Neural cell (in vitro differentiated cells): ENCODE measurements at regions not wholly inside any gene's neighbourhood (a gene's known extent, or its start where the extent isn't known, plus 50 kb on each side); places are given as distances from the start of the nearest gene placed in this dataset.

Experiments used
- H2AFZ ChIP-seq: fragments of 200-600, 300-800 bp; sonication (generic), shearing (Covaris generic); 2 replicates; pipeline ENCODE4 v1.6.0; 2014; ENCODE audit warnings: low read depth, mild to moderate bottlenecking, antibody characterized with exemption, low read length, moderate library complexity
- H3F3A ChIP-seq: fragments of 200-600 bp; shearing (Covaris generic); 2 replicates; pipeline ENCODE4 v1.6.1; 2016; ENCODE audit warnings: mild to moderate bottlenecking, moderate library complexity, mixed read lengths, antibody characterized with exemption, low read length; ENCODE audit not compliant: insufficient read depth, poor library complexity, severe bottlenecking
- H3K27ac ChIP-seq: fragments of 200-600, 300-800 bp; sonication (generic), shearing (Covaris generic); 2 replicates; pipeline ENCODE4 v1.5.1; 2014; ENCODE audit warnings: mild to moderate bottlenecking, low read length, moderate library complexity
- H3K27me3 ChIP-seq: fragments of 300-800, 200-600 bp; sonication (generic), shearing (Covaris generic); 2 replicates; pipeline ENCODE4 v1.6.0; 2014; ENCODE audit warnings: mild to moderate bottlenecking, low read depth, low read length, moderate library complexity; ENCODE audit not compliant: insufficient read depth
- H3K36me3 ChIP-seq: fragments of 300-800, 200-600 bp; sonication (generic), shearing (Covaris generic); 2 replicates; pipeline ENCODE4 v1.5.1; 2014; ENCODE audit warnings: mild to moderate bottlenecking, antibody characterized with exemption, low read length, moderate library complexity; ENCODE audit not compliant: insufficient read depth
- H3K4me2 ChIP-seq: fragments of 300-800, 200-600 bp; sonication (generic), shearing (Covaris generic); 2 replicates; pipeline ENCODE4 v1.6.0; 2014; ENCODE audit warnings: mild to moderate bottlenecking, low read length
- H3K4me3 ChIP-seq: fragments of 300-800, 200-600 bp; sonication (generic), shearing (Covaris generic); 2 replicates; pipeline ENCODE4 v1.5.1; 2014; ENCODE audit warnings: mild to moderate bottlenecking, low read length, moderate library complexity
- H3K79me2 ChIP-seq: fragments of 200-600 bp; shearing (Covaris generic); replicated peaks from 2 replicates; pipeline ENCODE4 v1.6.0; 2014; ENCODE audit warnings: mild to moderate bottlenecking, low read length, moderate library complexity; ENCODE audit not compliant: insufficient read depth
- H3K9ac ChIP-seq: fragments of 300-800, 200-600 bp; sonication (generic), shearing (Covaris generic); 2 replicates; pipeline ENCODE4 v1.6.1; 2016; ENCODE audit warnings: mild to moderate bottlenecking, low read length, mixed read lengths
- H3K9me2 ChIP-seq: fragments of 200-600 bp; shearing (Covaris generic); 2 replicates; pipeline ENCODE4 v1.6.1; 2016; ENCODE audit warnings: mild to moderate bottlenecking, low read length, mixed read lengths; ENCODE audit not compliant: insufficient read depth
- H3K9me3 ChIP-seq: fragments of 200-600, 300-800 bp; sonication (generic), shearing (Covaris generic); 2 replicates; pipeline ENCODE4 v1.6.1; 2016; ENCODE audit warnings: mild to moderate bottlenecking, mixed run types, low read length, moderate library complexity, mixed read lengths
- H4K20me1 ChIP-seq: fragments of 200-600 bp; shearing (Covaris generic); 2 replicates; pipeline ENCODE4 v1.6.1; 2016; ENCODE audit warnings: mild to moderate bottlenecking, mixed run types; ENCODE audit not compliant: insufficient read depth
- EP300 ChIP-seq: fragments of 450-650 bp; conservative IDR thresholded peaks from 2 replicates; pipeline ENCODE4 v1.6.1; 2014; ENCODE audit warnings: antibody characterized with exemption, mild to moderate bottlenecking, moderate library complexity; ENCODE audit not compliant: poor library complexity, severe bottlenecking
- EZH2 ChIP-seq: fragments of 200-600, 300-800 bp; shearing (Covaris generic), sonication (generic); IDR thresholded peaks from 2 replicates; pipeline ENCODE4 v1.6.1; 2014; ENCODE audit warnings: antibody characterized with exemption, low read length, borderline replicate concordance, mild to moderate bottlenecking; ENCODE audit not compliant: insufficient read depth, poor library complexity, severe bottlenecking
- MXI1 ChIP-seq: fragments of 450-650 bp; conservative IDR thresholded peaks from 2 replicates; pipeline ENCODE4 v1.6.1; 2014; ENCODE audit warnings: antibody characterized with exemption, mild to moderate bottlenecking; ENCODE audit not compliant: poor library complexity, severe bottlenecking
- POLR2AphosphoS5 ChIP-seq: IDR thresholded peaks from 2 replicates; pipeline ENCODE4 v1.6.1; 2012
- RAD21 ChIP-seq: fragments of 450-650 bp; conservative IDR thresholded peaks from 2 replicates; pipeline ENCODE4 v1.6.1; 2014; ENCODE audit warnings: antibody characterized with exemption, mild to moderate bottlenecking, moderate library complexity
- REST ChIP-seq: IDR thresholded peaks from 2 replicates; pipeline ENCODE4 v1.6.1; 2012; ENCODE audit warnings: borderline replicate concordance
- SMC3 ChIP-seq: fragments of 450-650 bp; conservative IDR thresholded peaks from 2 replicates; pipeline ENCODE4 v1.6.1; 2014; ENCODE audit warnings: antibody characterized with exemption, mild to moderate bottlenecking, moderate library complexity; ENCODE audit not compliant: poor library complexity
- TAF1 ChIP-seq: IDR thresholded peaks from 2 replicates; pipeline ENCODE4 v1.6.1; 2012; ENCODE audit warnings: low read depth
- TF ChIP-seq, protein P1 (sequence below): fragments of 450-650 bp; IDR thresholded peaks from 2 replicates; pipeline ENCODE4 v1.5.1; 2014; ENCODE audit warnings: antibody characterized with exemption, mild to moderate bottlenecking, moderate library complexity; ENCODE audit not compliant: poor library complexity, severe bottlenecking

GRCh38 chr17:33473061-33473460 lies 180.0 kb upstream of the ASIC2 start:
- H3K79me2 ChIP-seq, result no peaks in the 10 kb centered on the region
- no peaks in the 10 kb centered on the region for H3K9me3 ChIP-seq
- no peak overlapping the region for H3K27ac ChIP-seq
- no peak overlapping the region for H3K4me3 ChIP-seq
- no peak overlapping the region for H2AFZ ChIP-seq
- H3K36me3 ChIP-seq, result no peaks in the 10 kb centered on the region
- H4K20me1 ChIP-seq, result no peaks in the 10 kb centered on the region
- H3K9ac ChIP-seq, result no peak overlapping the region
- H3F3A ChIP-seq, result no peaks in the 10 kb centered on the region
- H3K27me3 ChIP-seq, result no peaks in the 10 kb centered on the region
- H3K4me2 ChIP-seq, result no peak overlapping the region
- peak; percentile 29 for TF ChIP-seq EP300
- no peak for TF ChIP-seq SMC3
- no peaks in the 10 kb centered on the region for H3K9me2 ChIP-seq

- H3K27me3 ChIP-seq, result no peaks in the 10 kb centered on the region
- H3K9ac ChIP-seq, result no peak overlapping the region
- no peaks in the 10 kb centered on the region for H3F3A ChIP-seq
- no peaks in the 10 kb centered on the region for H3K36me3 ChIP-seq
- no peaks in the 10 kb centered on the region for H3K79me2 ChIP-seq
- no peak overlapping the region for H3K4me3 ChIP-seq
- no peak overlapping the region for H2AFZ ChIP-seq
- H4K20me1 ChIP-seq, result no peaks in the 10 kb centered on the region
- H3K27ac ChIP-seq, result no peak overlapping the region
- H3K9me2 ChIP-seq, result no peaks in the 10 kb centered on the region
- TF ChIP-seq POLR2AphosphoS5 (no peak), REST (no peak), EZH2 (no peak)
- TF ChIP-seq, protein P1, sequence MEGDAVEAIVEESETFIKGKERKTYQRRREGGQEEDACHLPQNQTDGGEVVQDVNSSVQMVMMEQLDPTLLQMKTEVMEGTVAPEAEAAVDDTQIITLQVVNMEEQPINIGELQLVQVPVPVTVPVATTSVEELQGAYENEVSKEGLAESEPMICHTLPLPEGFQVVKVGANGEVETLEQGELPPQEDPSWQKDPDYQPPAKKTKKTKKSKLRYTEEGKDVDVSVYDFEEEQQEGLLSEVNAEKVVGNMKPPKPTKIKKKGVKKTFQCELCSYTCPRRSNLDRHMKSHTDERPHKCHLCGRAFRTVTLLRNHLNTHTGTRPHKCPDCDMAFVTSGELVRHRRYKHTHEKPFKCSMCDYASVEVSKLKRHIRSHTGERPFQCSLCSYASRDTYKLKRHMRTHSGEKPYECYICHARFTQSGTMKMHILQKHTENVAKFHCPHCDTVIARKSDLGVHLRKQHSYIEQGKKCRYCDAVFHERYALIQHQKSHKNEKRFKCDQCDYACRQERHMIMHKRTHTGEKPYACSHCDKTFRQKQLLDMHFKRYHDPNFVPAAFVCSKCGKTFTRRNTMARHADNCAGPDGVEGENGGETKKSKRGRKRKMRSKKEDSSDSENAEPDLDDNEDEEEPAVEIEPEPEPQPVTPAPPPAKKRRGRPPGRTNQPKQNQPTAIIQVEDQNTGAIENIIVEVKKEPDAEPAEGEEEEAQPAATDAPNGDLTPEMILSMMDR, result no peak
- no peak overlapping the region for H3K4me2 ChIP-seq
- H3K9me3 ChIP-seq, result no peaks in the 10 kb centered on the region
Observed at GRCh38 chr17:33474789-33475188, 181.7 kb upstream of the ASIC2 start.

DNA sequence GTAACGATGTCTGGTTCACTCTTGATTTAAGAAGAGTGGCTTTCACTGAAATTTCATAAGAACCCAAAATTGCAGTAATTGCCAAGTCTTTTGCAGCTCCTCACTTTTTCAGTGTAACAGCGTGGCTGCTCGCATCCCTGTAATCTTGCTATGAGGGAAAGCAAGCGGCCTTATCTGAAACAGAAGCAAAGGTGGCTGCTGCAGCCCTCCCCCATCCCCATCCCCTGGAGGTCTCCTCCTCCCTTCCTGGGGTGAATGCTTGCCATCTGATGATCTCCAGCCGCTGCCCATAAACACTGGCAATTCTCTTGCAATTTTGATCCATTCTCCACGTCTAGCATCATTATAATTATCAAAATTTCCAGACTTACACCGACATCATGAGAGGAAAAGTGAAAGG lies 182.5 kb upstream of the ASIC2 start:
- H3K27me3 ChIP-seq, result no peaks in the 10 kb centered on the region
- no peak overlapping the region for H3K4me3 ChIP-seq
- no peak overlapping the region for H3K27ac ChIP-seq
- no peaks in the 10 kb centered on the region for H3K9me3 ChIP-seq
- no peaks in the 10 kb centered on the region for H3K79me2 ChIP-seq
- H2AFZ ChIP-seq, result no peak overlapping the region
- no peaks in the 10 kb centered on the region for H3F3A ChIP-seq
- TF ChIP-seq SMC3, result no peak
- no peak for TF ChIP-seq RAD21
- no peak for TF ChIP-seq EZH2
- no peak for TF ChIP-seq REST
- TF ChIP-seq MXI1, result no peak
- TF ChIP-seq POLR2AphosphoS5, result no peak
- TF ChIP-seq, protein P1, result no peak
- TF ChIP-seq EP300, result no peak
- no peak for TF ChIP-seq TAF1
- no peaks in the 10 kb centered on the region for H4K20me1 ChIP-seq
- H3K9me2 ChIP-seq, result no peaks in the 10 kb centered on the region
- no peak overlapping the region for H3K9ac ChIP-seq
- no peak overlapping the region for H3K4me2 ChIP-seq
- H3K36me3 ChIP-seq, result no peaks in the 10 kb centered on the region
